Esophagus squamous epithelium (tissue), 5 donors: ENCODE measurements at regions not wholly inside any gene's neighbourhood (a gene's known extent, or its start where the extent isn't known, plus 50 kb on each side); places are given as distances from the start of the nearest gene placed in this dataset.

ENCODE experiments used
- DNase-seq: peaks from one replicate; lab custom pipeline; 2025; lab: John Stamatoyannopoulos, UW
- H3K27ac ChIP-seq, 4 donors: fragments of 200-600 bp; sonication (generic); one replicate each; pipeline ENCODE4 v1.5.1; 2016 to 2019; ENCODE audit warnings: mild to moderate bottlenecking in 1 of 4
- H3K27me3 ChIP-seq, 4 donors: fragments of 200-600 bp; sonication (generic); 1 replicate in 3 of 4; 2 replicates in 1 of 4; pipeline versions ENCODE4 v1.5.1 to v1.6.0; 2017 to 2021; ENCODE audit warnings: antibody characterized with exemption in 1 of 4
- H3K36me3 ChIP-seq, 3 donors: fragments of 200-600 bp; sonication (generic); one replicate each; pipeline ENCODE4 v1.5.1; 2016 to 2019
- H3K4me1 ChIP-seq, 3 donors: fragments of 200-600 bp; sonication (generic); one replicate each; pipeline ENCODE4 v1.5.1; 2017 to 2019
- H3K4me3 ChIP-seq, 4 donors: fragments of 200-600 bp; sonication (generic); 1 replicate in 3 of 4; 2 replicates in 1 of 4; pipeline ENCODE4 v1.5.1; 2016 to 2019; ENCODE audit warnings: mild to moderate bottlenecking in 2 of 4, moderate library complexity in 1 of 4
- H3K9me3 ChIP-seq, 3 donors: fragments of 200-600 bp; sonication (generic); one replicate each; pipeline ENCODE4 v1.5.1; 2016 to 2019
- POLR2A ChIP-seq, 4 donors: fragments of 450-650 bp; IDR thresholded peaks; one replicate each; pipeline ENCODE4 v1.6.1; 2017; ENCODE audit warnings: antibody characterized with exemption in 4 of 4, mild to moderate bottlenecking in 4 of 4, moderate library complexity in 3 of 4
- WGBS, 2 donors: methylation state at CpG; one replicate each; pipeline ENCODE4 v1.1.5; 2018; 5-methylcytosine and 5-hydroxymethylcytosine counted together
- intact Hi-C: fragments of 100-400 bp; cut with DNase I; formaldehyde crosslinking; loops from one replicate; pipeline ENCODE4 v1.15.0; 2022
- TF ChIP-seq, protein P1 (sequence below), 6 experiments: fragments of 450-650 bp in 4 of 6; fragments of 200-600 bp in 2 of 6; sonication (generic) in 2 of 6; IDR thresholded peaks; one replicate each; pipeline ENCODE4 v1.5.1; 2016 to 2019; ENCODE audit warnings: antibody characterized with exemption in 6 of 6, mild to moderate bottlenecking in 4 of 6, moderate library complexity in 4 of 6
- donor health status: DM: yes; HTN: yes; CAD: no.

DNA sequence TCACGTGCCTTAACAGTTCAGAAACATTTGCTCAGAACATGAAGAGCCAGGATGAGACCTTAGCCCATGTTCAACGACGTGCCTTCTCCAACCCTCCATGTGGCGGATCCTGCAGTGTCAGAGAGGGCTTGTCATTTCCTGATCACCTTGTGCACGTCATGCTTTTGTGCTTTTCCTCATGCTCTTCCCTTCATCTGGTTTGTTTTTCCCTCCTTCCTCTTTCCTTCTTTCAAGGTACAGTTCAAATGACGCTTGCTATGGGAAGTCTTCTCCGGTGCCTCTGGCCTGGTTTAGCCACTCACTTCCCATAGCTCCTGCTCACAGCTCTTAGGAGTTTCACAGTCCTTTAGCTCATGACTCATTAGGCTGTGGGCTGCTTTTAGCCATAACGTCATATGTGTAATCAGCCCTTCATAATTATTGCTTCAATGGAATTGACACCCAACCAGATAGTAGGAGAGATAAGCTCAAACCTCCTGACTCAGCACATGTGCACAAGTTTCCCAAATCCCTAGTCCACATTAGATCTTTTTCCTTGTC, 102.7 kb upstream of the CNKSR3 start:
- no peaks in the 10 kb centered on the region for H3K9me3 ChIP-seq
- TF ChIP-seq POLR2A (IDR thresholded peaks at IDR 0.05): no peak
- TF ChIP-seq, protein P1, sequence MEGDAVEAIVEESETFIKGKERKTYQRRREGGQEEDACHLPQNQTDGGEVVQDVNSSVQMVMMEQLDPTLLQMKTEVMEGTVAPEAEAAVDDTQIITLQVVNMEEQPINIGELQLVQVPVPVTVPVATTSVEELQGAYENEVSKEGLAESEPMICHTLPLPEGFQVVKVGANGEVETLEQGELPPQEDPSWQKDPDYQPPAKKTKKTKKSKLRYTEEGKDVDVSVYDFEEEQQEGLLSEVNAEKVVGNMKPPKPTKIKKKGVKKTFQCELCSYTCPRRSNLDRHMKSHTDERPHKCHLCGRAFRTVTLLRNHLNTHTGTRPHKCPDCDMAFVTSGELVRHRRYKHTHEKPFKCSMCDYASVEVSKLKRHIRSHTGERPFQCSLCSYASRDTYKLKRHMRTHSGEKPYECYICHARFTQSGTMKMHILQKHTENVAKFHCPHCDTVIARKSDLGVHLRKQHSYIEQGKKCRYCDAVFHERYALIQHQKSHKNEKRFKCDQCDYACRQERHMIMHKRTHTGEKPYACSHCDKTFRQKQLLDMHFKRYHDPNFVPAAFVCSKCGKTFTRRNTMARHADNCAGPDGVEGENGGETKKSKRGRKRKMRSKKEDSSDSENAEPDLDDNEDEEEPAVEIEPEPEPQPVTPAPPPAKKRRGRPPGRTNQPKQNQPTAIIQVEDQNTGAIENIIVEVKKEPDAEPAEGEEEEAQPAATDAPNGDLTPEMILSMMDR (IDR thresholded peaks at IDR 0.05): no peak
- no peaks in the 10 kb centered on the region for H3K36me3 ChIP-seq
- H3K4me3 ChIP-seq: no peak overlapping the region
- 67 to 79% methylated on average over 8 of the region's 8 CpGs for WGBS, 2 donors
- H3K27me3 ChIP-seq: no peaks in the 10 kb centered on the region
- no peak for DNase-seq
- no peak overlapping the region for H3K27ac ChIP-seq
- no peaks in the 10 kb centered on the region for H3K4me1 ChIP-seq
- intact Hi-C loops: no loop called here

GRCh38 chr6:154614101-154614500, 103.6 kb upstream of the CNKSR3 start:
- H3K27me3 ChIP-seq: no peaks in the 10 kb centered on the region
- no peak overlapping the region for H3K27ac ChIP-seq
- H3K36me3 ChIP-seq: no peaks in the 10 kb centered on the region
- no peaks in the 10 kb centered on the region for H3K9me3 ChIP-seq
- no peak for DNase-seq
- no peak overlapping the region for H3K4me3 ChIP-seq
- intact Hi-C loops: no loop called here
- TF ChIP-seq POLR2A (IDR thresholded peaks at IDR 0.05): no peak
- TF ChIP-seq, protein P1 (IDR thresholded peaks at IDR 0.05): no peak
- 75 to 89% methylated on average over 4 of the region's 4 CpGs for WGBS, 2 donors
- H3K4me1 ChIP-seq: peaks cover 0 to 5% (median 0%) of the 10 kb centered on the region in 3 donors

DNA sequence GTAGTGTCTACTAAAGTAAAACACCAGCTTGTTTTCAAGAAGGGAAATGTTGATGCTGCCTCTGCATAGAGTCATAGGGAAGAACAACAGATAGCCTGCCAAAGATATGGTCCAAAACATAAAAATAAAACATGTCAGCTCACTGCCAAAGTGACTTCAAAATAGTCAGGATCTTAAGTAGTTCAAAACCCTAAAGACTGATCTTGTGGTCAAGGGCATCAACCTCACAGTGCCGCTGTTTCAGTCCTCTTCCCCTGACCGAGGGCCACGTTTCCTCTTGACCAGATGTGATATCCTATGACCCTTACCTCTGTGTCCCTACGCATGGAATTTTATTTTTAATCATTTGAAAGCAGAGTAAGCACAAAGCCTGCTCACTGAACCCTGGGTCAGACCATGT, 104.2 kb upstream of the CNKSR3 start:
- no peak for DNase-seq
- no peaks in the 10 kb centered on the region for H3K36me3 ChIP-seq
- peaks cover 0 to 10% (median 0%) of the 10 kb centered on the region in 3 donors for H3K4me1 ChIP-seq
- no peak overlapping the region for H3K4me3 ChIP-seq
- 56 to 89% methylated on average over 4 of the region's 4 CpGs for WGBS, 2 donors
- intact Hi-C loops: no loop called here
- TF ChIP-seq POLR2A (IDR thresholded peaks at IDR 0.05): no peak
- TF ChIP-seq, protein P1 (IDR thresholded peaks at IDR 0.05): no peak
- no peaks in the 10 kb centered on the region for H3K9me3 ChIP-seq
- H3K27ac ChIP-seq: no peak overlapping the region
- no peaks in the 10 kb centered on the region for H3K27me3 ChIP-seq

DNA sequence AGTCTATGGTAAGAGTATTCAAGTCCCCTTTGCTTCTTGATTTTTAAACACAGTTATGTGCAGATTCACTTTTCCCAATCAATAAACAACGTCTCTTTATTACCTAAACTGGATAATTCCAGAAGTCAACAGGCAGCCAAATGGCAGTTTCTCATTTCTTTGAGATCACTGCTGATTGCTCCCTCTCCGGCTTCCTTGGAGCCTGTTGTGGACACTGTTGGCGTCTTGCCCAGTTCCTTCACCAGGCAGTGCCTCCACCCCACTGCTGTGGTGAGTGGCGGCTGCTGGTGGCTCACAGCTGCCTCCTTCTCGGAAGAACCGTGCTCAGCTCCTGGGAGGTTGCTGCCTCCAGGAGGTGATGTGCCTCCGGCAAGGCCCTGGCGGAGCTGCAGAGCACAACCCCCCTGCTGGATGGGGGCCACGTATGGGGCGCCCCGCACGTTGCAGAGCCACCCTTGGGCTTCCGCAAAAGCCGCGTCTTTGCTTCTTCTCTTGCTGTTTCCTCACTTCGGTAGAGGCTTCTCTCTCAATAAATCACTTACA, 105.1 kb upstream of the CNKSR3 start:
- intact Hi-C loops: no loop called here
- Histone ChIP-seq H3K9me3 (no peaks in the 10 kb centered on the region), H3K4me3 (no peak overlapping the region), H3K27me3 (no peaks in the 10 kb centered on the region), H3K27ac (no peak overlapping the region), H3K36me3 (no peaks in the 10 kb centered on the region), H3K4me1 (peaks cover 0 to 10% (median 0%) of the 10 kb centered on the region in 3 donors)
- TF ChIP-seq POLR2A (IDR thresholded peaks at IDR 0.05): no peak
- TF ChIP-seq, protein P1 (IDR thresholded peaks at IDR 0.05): no peak
- no peak for DNase-seq
- 65 to 72% methylated on average over 12 to 14 of the region's 16 CpGs for WGBS, 2 donors

- no peak for TF ChIP-seq POLR2A (IDR thresholded peaks at IDR 0.05)
- TF ChIP-seq, protein P1 (IDR thresholded peaks at IDR 0.05): no peak
- peaks cover 0 to 23% (median 0%) of the 10 kb centered on the region in 3 donors for H3K4me1 ChIP-seq
Measured at GRCh38 chr6:154617175-154617574, 106.7 kb upstream of the CNKSR3 start.

More at GRCh38 chr6:154617175-154617574, 106.7 kb upstream of the CNKSR3 start:
- Histone ChIP-seq H3K36me3 (no peaks in the 10 kb centered on the region), H3K27me3 (no peaks in the 10 kb centered on the region), H3K9me3 (no peaks in the 10 kb centered on the region), H3K27ac (no peak overlapping the region), H3K4me3 (no peak overlapping the region)
- 90 to 91% methylated on average over 2 of the region's 2 CpGs for whole genome bisulfite sequencing, 2 donors
- intact Hi-C loops: no loop called here
- DNase-seq: no peak
